Endothelial cell of umbilical vein (primary cell): ENCODE measurements at regions not wholly inside any gene's neighbourhood (a gene's known extent, or its start where the extent isn't known, plus 50 kb on each side); places are given as distances from the start of the nearest gene placed in this dataset.

Experiments
- BruUV-seq: library from RNA; stranded (reverse); fragments of 400-500 nt; replicated peaks from 2 replicates; lab custom pipeline; 2021; lab: Mats Ljungman, UMichigan
- CTCF ChIA-PET: fragments of 300-600, 350-600 bp; sonication (Branson Sonifier 250); formaldehyde crosslinking; loops from one replicate; lab custom pipeline; 2021; ENCODE audit warnings: antibody characterized with exemption, inconsistent platforms; lab: Charles Lee
- POLR2A ChIA-PET: fragments of 300-600, 350-600 bp; sonication (Branson Sonifier 250); formaldehyde crosslinking; loops from one replicate; lab custom pipeline; 2021; ENCODE audit warnings: antibody characterized with exemption, inconsistent platforms; lab: Charles Lee
- DNase-seq: peaks from one replicate; pipeline ENCODE4 v3.0.0-alpha.2; 2011; ENCODE audit warnings: low read depth, low spot score
- FAIRE-seq: peaks from 2 replicates; lab custom pipeline; 2011; peaks lifted over from hg19 to GRCh38; lab: Jason Lieb, UNC
- H2AFZ ChIP-seq: 2 replicates; pipeline ENCODE4 v1.6.0; 2012; ENCODE audit warnings: low read depth, low read length, control low read depth, inconsistent platforms
- H3K27ac ChIP-seq: 2 replicates; pipeline ENCODE4 v1.5.1; 2011; ENCODE audit warnings: low read depth, mild to moderate bottlenecking, control low read depth, low read length, moderate library complexity; ENCODE audit not compliant: insufficient read depth
- H3K27me3 ChIP-seq, 2 experiments: 2 replicates each; pipeline versions ENCODE4 v1.6.0 to v1.6.1; 2011; ENCODE audit warnings: low read length in 2 of 2, mixed read lengths in 1 of 2; ENCODE audit not compliant: control insufficient read depth in 2 of 2, insufficient read depth in 2 of 2
- H3K36me3 ChIP-seq, 2 experiments: 2 replicates in 1 of 2; 3 replicates in 1 of 2; pipeline ENCODE4 v1.5.1; 2011; ENCODE audit warnings: low read length in 2 of 2, mild to moderate bottlenecking in 1 of 2, moderate library complexity in 1 of 2; ENCODE audit not compliant: control insufficient read depth in 2 of 2, insufficient read depth in 2 of 2; ENCODE audit errors: extremely low read depth in 1 of 2
- H3K4me1 ChIP-seq: 3 replicates; pipeline ENCODE4 v1.5.1; 2011; ENCODE audit warnings: mild to moderate bottlenecking, low read length; ENCODE audit not compliant: control insufficient read depth, insufficient read depth; ENCODE audit errors: extremely low read depth
- H3K4me2 ChIP-seq: 2 replicates; pipeline ENCODE4 v1.6.1; 2011; ENCODE audit warnings: low read length, control low read depth, mixed read lengths; ENCODE audit not compliant: insufficient read depth
- H3K4me3 ChIP-seq, 3 experiments: fragments of 200-600 bp in 1 of 3; sonication (generic), shearing (Covaris generic) in 1 of 3; replicated peaks in 1 of 3; 2 replicates each; pipeline ENCODE4 v1.5.1; 2011 to 2016; ENCODE audit warnings: control low read depth in 3 of 3, low read length in 3 of 3, mild to moderate bottlenecking in 2 of 3, inconsistent platforms in 1 of 3, low read depth in 1 of 3, moderate library complexity in 1 of 3; ENCODE audit not compliant: insufficient read depth in 1 of 3
- H3K79me2 ChIP-seq: 2 replicates; pipeline ENCODE4 v1.6.0; 2012; ENCODE audit warnings: low read length, inconsistent platforms; ENCODE audit not compliant: control insufficient read depth, insufficient read depth
- H3K9ac ChIP-seq: replicated peaks from 2 replicates; pipeline ENCODE3; 2011; ENCODE audit warnings: low read length, control low read depth; ENCODE audit not compliant: insufficient read depth; ENCODE audit errors: extremely low read depth
- H3K9me1 ChIP-seq: replicated peaks from 3 replicates; pipeline ENCODE4 v1.6.0; 2011; ENCODE audit warnings: mild to moderate bottlenecking, low read length; ENCODE audit not compliant: control insufficient read depth, insufficient read depth; ENCODE audit errors: extremely low read depth
- H3K9me3 ChIP-seq: replicated peaks from 2 replicates; pipeline ENCODE4 v1.5.1; 2012; ENCODE audit warnings: low read length, inconsistent platforms; ENCODE audit not compliant: control insufficient read depth, insufficient read depth
- H4K20me1 ChIP-seq: replicated peaks from 2 replicates; pipeline ENCODE3; 2011; ENCODE audit warnings: mild to moderate bottlenecking, low read length; ENCODE audit not compliant: control insufficient read depth, insufficient read depth; ENCODE audit errors: extremely low read depth
- EZH2 ChIP-seq: IDR thresholded peaks from 2 replicates; pipeline ENCODE4 v1.6.1; 2012; ENCODE audit warnings: borderline replicate concordance, low read depth, mild to moderate bottlenecking, moderate library complexity, low read length, inconsistent platforms; ENCODE audit not compliant: severe bottlenecking
- FOS ChIP-seq: IDR thresholded peaks from 2 replicates; pipeline ENCODE4 v1.6.1; 2011; ENCODE audit warnings: mild to moderate bottlenecking, low read length, moderate library complexity, borderline replicate concordance; ENCODE audit not compliant: insufficient read depth
- GATA2 ChIP-seq: IDR thresholded peaks from 2 replicates; pipeline ENCODE4 v1.7.0; 2011; ENCODE audit warnings: low read depth, mild to moderate bottlenecking, moderate library complexity, mixed read lengths, low read length; ENCODE audit not compliant: insufficient read length, insufficient read depth
- JUN ChIP-seq: IDR thresholded peaks from 2 replicates; pipeline ENCODE4 v1.6.1; 2011; ENCODE audit warnings: borderline replicate concordance, low read depth; ENCODE audit not compliant: insufficient read length, insufficient read depth
- MYC ChIP-seq: IDR thresholded peaks from one replicate; pipeline ENCODE4 v1.6.1; 2011; ENCODE audit warnings: mild to moderate bottlenecking, low read depth, low read length
- POLR2A ChIP-seq: IDR thresholded peaks from 2 replicates; pipeline ENCODE4 v1.6.1; 2012; ENCODE audit warnings: low read depth, mild to moderate bottlenecking, control low read depth, low read length
- POLR2AphosphoS5 ChIP-seq: IDR thresholded peaks from 2 replicates; pipeline ENCODE4 v1.6.1; 2012; ENCODE audit warnings: low read depth, mild to moderate bottlenecking, control low read depth, low read length, moderate library complexity; ENCODE audit not compliant: insufficient read depth
- dilution Hi-C: fragments of 300-500 bp; cut with MboI; formaldehyde crosslinking; loops from one replicate; pipeline ENCODE4 v1.15.0; 2019; ENCODE audit warnings: low sequenced_read_pairs; ENCODE audit not compliant: extremely low pct_ligation_motif_present
- intact Hi-C: fragments of 100-400 bp; cut with micrococcal nuclease; formaldehyde crosslinking; loops from one replicate; pipeline ENCODE4 v1.10.0; 2022
- TF ChIP-seq, protein P1 (sequence below): IDR thresholded peaks from 2 replicates; pipeline ENCODE4 v1.6.1; 2011; ENCODE audit not compliant: insufficient read depth, insufficient read length
- TF ChIP-seq, protein P2 (sequence below), 2 donors: IDR thresholded peaks; 1 replicate in 1 of 2; 2 replicates in 1 of 2; pipeline ENCODE4 v1.5.1; 2011; ENCODE audit warnings: low read length in 2 of 2, mild to moderate bottlenecking in 2 of 2, moderate library complexity in 2 of 2, control low read depth in 1 of 2, inconsistent platforms in 1 of 2, low read depth in 1 of 2; ENCODE audit not compliant: insufficient read depth in 1 of 2; ENCODE audit errors: extremely low read depth in 1 of 2

DNA sequence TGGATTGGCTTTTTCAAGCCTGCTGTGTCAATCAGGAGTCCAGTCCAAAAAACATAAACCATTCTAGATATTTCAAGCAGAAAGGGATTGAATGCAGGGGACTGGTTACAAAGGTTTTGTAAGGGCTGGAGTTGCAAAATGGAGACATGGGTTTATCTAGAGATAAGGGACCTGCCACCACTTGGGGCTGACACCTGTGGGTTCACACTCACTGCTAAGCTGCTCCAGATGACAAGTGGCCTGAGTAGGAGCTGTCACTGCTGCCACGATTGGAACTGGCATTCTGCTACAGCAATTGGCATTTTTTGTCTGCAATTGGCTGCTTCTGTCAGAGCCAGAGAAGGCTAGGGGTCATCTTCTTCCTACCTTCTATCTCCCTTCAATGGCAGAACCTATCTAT is 66.3 kb upstream of the ZFR start:
- Histone ChIP-seq H3K4me2 (no peak overlapping the region), H3K9me1 (no peaks in the 10 kb centered on the region), H3K36me3 (no peaks in the 10 kb centered on the region), H3K27ac (no peak overlapping the region), H3K4me1 (peaks cover 11% of the 10 kb centered on the region), H3K4me3 (no peak overlapping the region), H3K9me3 (no peaks in the 10 kb centered on the region), H3K79me2 (no peaks in the 10 kb centered on the region), H3K9ac (no peak overlapping the region), H3K27me3 (peaks cover 0 to 5% of the 10 kb centered on the region in 2 experiments), H4K20me1 (no peaks in the 10 kb centered on the region), H2AFZ (no peak overlapping the region)
- dilution Hi-C loops (no loop called here), intact Hi-C loops (no loop called here)
- no peak for DNase-seq
- TF ChIP-seq POLR2AphosphoS5 (no peak), EZH2 (no peak), JUN (no peak), POLR2A (no peak), FOS (no peak), MYC (no peak), GATA2 (no peak)
- TF ChIP-seq, protein P1, sequence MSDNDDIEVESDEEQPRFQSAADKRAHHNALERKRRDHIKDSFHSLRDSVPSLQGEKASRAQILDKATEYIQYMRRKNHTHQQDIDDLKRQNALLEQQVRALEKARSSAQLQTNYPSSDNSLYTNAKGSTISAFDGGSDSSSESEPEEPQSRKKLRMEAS, result no peak
- TF ChIP-seq, protein P2, sequence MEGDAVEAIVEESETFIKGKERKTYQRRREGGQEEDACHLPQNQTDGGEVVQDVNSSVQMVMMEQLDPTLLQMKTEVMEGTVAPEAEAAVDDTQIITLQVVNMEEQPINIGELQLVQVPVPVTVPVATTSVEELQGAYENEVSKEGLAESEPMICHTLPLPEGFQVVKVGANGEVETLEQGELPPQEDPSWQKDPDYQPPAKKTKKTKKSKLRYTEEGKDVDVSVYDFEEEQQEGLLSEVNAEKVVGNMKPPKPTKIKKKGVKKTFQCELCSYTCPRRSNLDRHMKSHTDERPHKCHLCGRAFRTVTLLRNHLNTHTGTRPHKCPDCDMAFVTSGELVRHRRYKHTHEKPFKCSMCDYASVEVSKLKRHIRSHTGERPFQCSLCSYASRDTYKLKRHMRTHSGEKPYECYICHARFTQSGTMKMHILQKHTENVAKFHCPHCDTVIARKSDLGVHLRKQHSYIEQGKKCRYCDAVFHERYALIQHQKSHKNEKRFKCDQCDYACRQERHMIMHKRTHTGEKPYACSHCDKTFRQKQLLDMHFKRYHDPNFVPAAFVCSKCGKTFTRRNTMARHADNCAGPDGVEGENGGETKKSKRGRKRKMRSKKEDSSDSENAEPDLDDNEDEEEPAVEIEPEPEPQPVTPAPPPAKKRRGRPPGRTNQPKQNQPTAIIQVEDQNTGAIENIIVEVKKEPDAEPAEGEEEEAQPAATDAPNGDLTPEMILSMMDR (IDR thresholded peaks at IDR 0.05; ENCODE audit: extremely low read depth in 1 of 2, insufficient read depth in 1 of 2, low read depth in 1 of 2, low read length in 2 of 2), result no peak
- ChIA-PET CTCF (interaction anchor here (1.9 to 2.2 kb wide), 2 partner anchors 22 to 79 kb away, joined by 4 to 8 read pairs; no protein-coding TSS in a partner anchor), POLR2A (no interaction called here)
- FAIRE-seq, result no peak
- no TSS peak for BruUV-seq
